PC-3 (cell line): ENCODE measurements at regions not wholly inside any gene's neighbourhood (a gene's known extent, or its start where the extent isn't known, plus 50 kb on each side); places are given as distances from the start of the nearest gene placed in this dataset.

Experiments used
- EZH2 ChIP-seq: fragments of 300-600 bp; sonication (generic); IDR thresholded peaks from one replicate; pipeline ENCODE4 v1.6.1; 2017; ENCODE audit warnings: antibody characterized with exemption, mild to moderate bottlenecking, low read length; ENCODE audit not compliant: unreplicated experiment
- EZH2phosphoT487 ChIP-seq: fragments of 300-600 bp; sonication (generic); IDR thresholded peaks from 2 replicates; pipeline ENCODE4 v1.6.1; 2018; ENCODE audit warnings: mild to moderate bottlenecking, antibody characterized with exemption, low read length, borderline replicate concordance
- TF ChIP-seq, protein P1 (sequence below): fragments of 300-600 bp; sonication (generic); conservative IDR thresholded peaks from 2 replicates; pipeline ENCODE4 v1.5.1; 2017; ENCODE audit warnings: antibody characterized with exemption, low read depth, mild to moderate bottlenecking, low read length

DNA sequence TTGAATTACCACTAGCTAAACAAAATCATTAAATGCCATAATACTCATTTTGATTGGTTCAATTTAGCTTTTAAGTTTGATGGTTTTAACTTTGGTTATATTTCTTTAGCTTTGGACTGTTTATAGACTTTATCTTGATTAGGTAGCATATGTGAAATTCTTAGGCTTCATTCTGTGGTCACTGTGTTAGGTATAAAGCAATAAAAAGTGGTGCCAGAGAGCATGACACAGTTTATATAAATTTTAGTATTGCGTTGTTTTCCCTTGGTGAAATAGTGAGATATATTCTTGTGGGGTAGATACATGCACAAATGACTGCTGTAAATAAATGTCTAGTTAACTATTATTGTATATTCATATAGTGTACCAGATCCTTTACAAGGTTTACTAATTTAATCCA, 474.2 kb upstream of the GRID2 start:
- TF ChIP-seq EZH2: no peak
- TF ChIP-seq, protein P1, sequence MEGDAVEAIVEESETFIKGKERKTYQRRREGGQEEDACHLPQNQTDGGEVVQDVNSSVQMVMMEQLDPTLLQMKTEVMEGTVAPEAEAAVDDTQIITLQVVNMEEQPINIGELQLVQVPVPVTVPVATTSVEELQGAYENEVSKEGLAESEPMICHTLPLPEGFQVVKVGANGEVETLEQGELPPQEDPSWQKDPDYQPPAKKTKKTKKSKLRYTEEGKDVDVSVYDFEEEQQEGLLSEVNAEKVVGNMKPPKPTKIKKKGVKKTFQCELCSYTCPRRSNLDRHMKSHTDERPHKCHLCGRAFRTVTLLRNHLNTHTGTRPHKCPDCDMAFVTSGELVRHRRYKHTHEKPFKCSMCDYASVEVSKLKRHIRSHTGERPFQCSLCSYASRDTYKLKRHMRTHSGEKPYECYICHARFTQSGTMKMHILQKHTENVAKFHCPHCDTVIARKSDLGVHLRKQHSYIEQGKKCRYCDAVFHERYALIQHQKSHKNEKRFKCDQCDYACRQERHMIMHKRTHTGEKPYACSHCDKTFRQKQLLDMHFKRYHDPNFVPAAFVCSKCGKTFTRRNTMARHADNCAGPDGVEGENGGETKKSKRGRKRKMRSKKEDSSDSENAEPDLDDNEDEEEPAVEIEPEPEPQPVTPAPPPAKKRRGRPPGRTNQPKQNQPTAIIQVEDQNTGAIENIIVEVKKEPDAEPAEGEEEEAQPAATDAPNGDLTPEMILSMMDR: no peak
- no peak for TF ChIP-seq EZH2phosphoT487
